Suprapubic skin (tissue), 4 donors: ENCODE measurements at regions not wholly inside any gene's neighbourhood (a gene's known extent, or its start where the extent isn't known, plus 50 kb on each side); places are given as distances from the start of the nearest gene placed in this dataset.

Experiments
- DNase-seq, 2 donors: peaks; one replicate each; pipeline ENCODE4 v3.0.0-alpha.2; 2019; ENCODE audit warnings: low spot score in 2 of 2
- H3K27ac ChIP-seq: fragments of 200-600 bp; sonication (generic); one replicate; pipeline ENCODE4 v1.5.1; 2019
- H3K27me3 ChIP-seq: fragments of 200-600 bp; sonication (generic); one replicate; pipeline ENCODE4 v1.5.1; 2019
- H3K36me3 ChIP-seq: fragments of 200-600 bp; sonication (generic); one replicate; pipeline ENCODE4 v1.5.1; 2019
- H3K4me1 ChIP-seq: fragments of 200-600 bp; sonication (generic); one replicate; pipeline ENCODE4 v1.5.1; 2019
- H3K4me3 ChIP-seq: fragments of 200-600 bp; sonication (generic); one replicate; pipeline ENCODE4 v1.5.1; 2019; ENCODE audit warnings: mild to moderate bottlenecking
- H3K9me3 ChIP-seq: fragments of 200-600 bp; sonication (generic); one replicate; pipeline ENCODE4 v1.5.1; 2019
- EP300 ChIP-seq: sonication (generic); formaldehyde crosslinking; IDR thresholded peaks from one replicate; pipeline ENCODE4 v1.6.1; 2017; ENCODE audit warnings: antibody characterized with exemption
- POLR2A ChIP-seq, 2 donors: fragments of 450-650 bp; IDR thresholded peaks; one replicate each; pipeline ENCODE4 v1.6.1; 2017; ENCODE audit warnings: antibody characterized with exemption in 2 of 2, mild to moderate bottlenecking in 2 of 2, moderate library complexity in 2 of 2
- POLR2AphosphoS5 ChIP-seq, 3 donors: sonication (generic); formaldehyde crosslinking; IDR thresholded peaks; one replicate each; pipeline ENCODE4 v1.6.1; 2017; ENCODE audit warnings: antibody characterized with exemption in 3 of 3
- WGBS: methylation state at CpG from one replicate; pipeline ENCODE4 v1.1.5; 2018; 5-methylcytosine and 5-hydroxymethylcytosine counted together
- TF ChIP-seq, protein P1 (sequence below), 2 donors: fragments of 200-600 bp in 1 of 2; fragments of 450-650 bp in 1 of 2; sonication (generic) in 1 of 2; IDR thresholded peaks; one replicate each; pipeline ENCODE4 v1.5.1; 2016 to 2019; ENCODE audit warnings: antibody characterized with exemption in 2 of 2, mild to moderate bottlenecking in 1 of 2, moderate library complexity in 1 of 2

DNA sequence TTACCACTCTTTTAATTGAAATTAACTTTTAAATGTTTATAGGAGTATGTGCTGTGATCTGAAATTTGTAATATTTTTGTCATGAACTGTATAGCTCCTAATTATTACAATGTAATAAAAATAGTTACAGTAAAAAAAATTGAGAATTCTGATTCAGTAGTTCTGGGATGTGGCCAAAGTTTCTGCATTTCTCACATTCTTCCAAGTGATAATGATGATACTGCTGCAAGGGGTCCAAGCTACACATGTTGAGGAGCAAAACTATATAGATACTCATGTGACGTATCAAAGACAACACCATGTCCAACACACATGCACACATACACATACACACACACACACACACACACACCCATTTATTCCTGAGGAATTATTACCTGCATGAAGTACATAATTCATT, 71.0 kb upstream of the FAM83B start:
- no peaks in the 10 kb centered on the region for H3K9me3 ChIP-seq
- TF ChIP-seq POLR2AphosphoS5 (IDR thresholded peaks at IDR 0.05) (no peak), EP300 (no peak), POLR2A (IDR thresholded peaks at IDR 0.05) (no peak)
- TF ChIP-seq, protein P1, sequence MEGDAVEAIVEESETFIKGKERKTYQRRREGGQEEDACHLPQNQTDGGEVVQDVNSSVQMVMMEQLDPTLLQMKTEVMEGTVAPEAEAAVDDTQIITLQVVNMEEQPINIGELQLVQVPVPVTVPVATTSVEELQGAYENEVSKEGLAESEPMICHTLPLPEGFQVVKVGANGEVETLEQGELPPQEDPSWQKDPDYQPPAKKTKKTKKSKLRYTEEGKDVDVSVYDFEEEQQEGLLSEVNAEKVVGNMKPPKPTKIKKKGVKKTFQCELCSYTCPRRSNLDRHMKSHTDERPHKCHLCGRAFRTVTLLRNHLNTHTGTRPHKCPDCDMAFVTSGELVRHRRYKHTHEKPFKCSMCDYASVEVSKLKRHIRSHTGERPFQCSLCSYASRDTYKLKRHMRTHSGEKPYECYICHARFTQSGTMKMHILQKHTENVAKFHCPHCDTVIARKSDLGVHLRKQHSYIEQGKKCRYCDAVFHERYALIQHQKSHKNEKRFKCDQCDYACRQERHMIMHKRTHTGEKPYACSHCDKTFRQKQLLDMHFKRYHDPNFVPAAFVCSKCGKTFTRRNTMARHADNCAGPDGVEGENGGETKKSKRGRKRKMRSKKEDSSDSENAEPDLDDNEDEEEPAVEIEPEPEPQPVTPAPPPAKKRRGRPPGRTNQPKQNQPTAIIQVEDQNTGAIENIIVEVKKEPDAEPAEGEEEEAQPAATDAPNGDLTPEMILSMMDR (IDR thresholded peaks at IDR 0.05), result no peak
- H3K27ac ChIP-seq, result no peak overlapping the region
- no peak for DNase-seq
- 86% methylated on average over 1 of the region's 1 CpG for WGBS
- H3K36me3 ChIP-seq, result no peaks in the 10 kb centered on the region
- H3K4me3 ChIP-seq, result no peak overlapping the region
- H3K4me1 ChIP-seq, result no peaks in the 10 kb centered on the region
- no peaks in the 10 kb centered on the region for H3K27me3 ChIP-seq

DNA sequence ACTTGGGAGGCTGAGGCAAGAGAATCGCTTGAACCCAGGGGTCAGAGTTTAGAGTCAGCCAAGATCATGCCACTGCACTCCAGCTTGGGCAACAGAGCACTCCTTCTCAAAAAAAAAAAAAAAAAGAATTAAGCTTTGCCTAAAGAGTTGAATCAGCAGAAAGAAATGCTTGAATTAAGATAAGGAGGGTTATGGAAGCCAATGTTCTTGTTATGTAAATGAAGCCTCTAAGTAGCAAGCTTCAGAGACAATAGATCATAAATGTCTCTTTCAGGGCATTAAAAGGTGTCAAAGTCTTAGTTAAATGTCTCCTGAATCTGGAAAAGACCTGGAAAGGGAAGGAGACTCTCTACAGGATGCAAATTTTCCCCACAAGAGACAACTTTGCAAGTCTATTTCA, 69.7 kb upstream of the FAM83B start:
- no peak overlapping the region for H3K4me3 ChIP-seq
- no peak for DNase-seq
- no peak overlapping the region for H3K27ac ChIP-seq
- no peaks in the 10 kb centered on the region for H3K4me1 ChIP-seq
- no peaks in the 10 kb centered on the region for H3K36me3 ChIP-seq
- TF ChIP-seq POLR2A (IDR thresholded peaks at IDR 0.05), result no peak
- WGBS, result 100% methylated on average over 1 of the region's 1 CpG
- no peaks in the 10 kb centered on the region for H3K27me3 ChIP-seq
- H3K9me3 ChIP-seq, result no peaks in the 10 kb centered on the region

DNA sequence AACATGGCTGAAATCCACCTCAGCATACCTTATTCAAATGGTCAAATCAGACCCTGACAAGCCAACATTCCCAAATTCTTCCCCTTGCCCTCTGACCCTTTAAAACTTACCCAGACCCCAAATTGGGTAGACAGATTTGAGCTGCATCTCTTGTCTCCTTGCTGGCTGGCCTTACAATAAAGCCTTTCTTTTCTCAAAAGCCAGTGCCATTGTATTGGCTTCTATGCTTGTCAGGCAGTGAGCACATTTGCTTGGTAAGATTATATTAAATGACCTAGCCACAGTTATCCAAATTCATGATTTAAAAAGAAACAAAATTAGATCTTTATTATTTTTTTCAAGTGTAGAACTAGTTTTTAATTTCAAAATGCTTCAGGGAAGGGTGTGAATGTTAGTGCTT, 67.8 kb upstream of the FAM83B start:
- Histone ChIP-seq H3K9me3 (no peaks in the 10 kb centered on the region), H3K27me3 (no peaks in the 10 kb centered on the region), H3K4me3 (no peak overlapping the region), H3K36me3 (no peaks in the 10 kb centered on the region), H3K4me1 (no peaks in the 10 kb centered on the region), H3K27ac (no peak overlapping the region)
- TF ChIP-seq, protein P1 (IDR thresholded peaks at IDR 0.05), result no peak
- TF ChIP-seq EP300, result no peak
- DNase-seq, result no peak

DNA sequence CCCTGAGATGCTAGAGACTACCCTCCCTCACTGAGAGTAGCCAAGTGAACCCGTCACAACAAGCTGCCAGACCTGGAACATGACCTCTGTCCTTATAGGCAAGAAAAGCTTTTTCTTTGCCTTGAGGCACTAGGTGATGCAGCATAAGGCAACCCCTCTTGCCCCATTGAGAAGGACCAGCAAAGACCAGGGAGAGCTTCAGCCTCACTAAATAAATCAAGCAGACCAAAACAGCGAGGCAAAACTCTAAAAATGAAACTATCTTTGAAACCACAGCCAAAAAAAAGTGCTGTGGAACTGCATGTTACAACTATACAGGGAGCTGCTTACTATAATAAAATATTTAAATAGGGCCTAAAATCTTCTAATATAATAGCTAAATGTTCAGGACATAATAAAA, 62.6 kb upstream of the FAM83B start:
- no peaks in the 10 kb centered on the region for H3K27me3 ChIP-seq
- no peak overlapping the region for H3K4me3 ChIP-seq
- H3K36me3 ChIP-seq, result no peaks in the 10 kb centered on the region
- no peak overlapping the region for H3K27ac ChIP-seq
- 38% methylated on average over 2 of the region's 2 CpGs for WGBS
- TF ChIP-seq POLR2AphosphoS5 (IDR thresholded peaks at IDR 0.05), result no peak
- TF ChIP-seq, protein P1 (IDR thresholded peaks at IDR 0.05), result no peak
- no peak for TF ChIP-seq POLR2A (IDR thresholded peaks at IDR 0.05)
- no peak for TF ChIP-seq EP300
- no peak for DNase-seq
- no peaks in the 10 kb centered on the region for H3K9me3 ChIP-seq
- H3K4me1 ChIP-seq, result no peaks in the 10 kb centered on the region

DNA sequence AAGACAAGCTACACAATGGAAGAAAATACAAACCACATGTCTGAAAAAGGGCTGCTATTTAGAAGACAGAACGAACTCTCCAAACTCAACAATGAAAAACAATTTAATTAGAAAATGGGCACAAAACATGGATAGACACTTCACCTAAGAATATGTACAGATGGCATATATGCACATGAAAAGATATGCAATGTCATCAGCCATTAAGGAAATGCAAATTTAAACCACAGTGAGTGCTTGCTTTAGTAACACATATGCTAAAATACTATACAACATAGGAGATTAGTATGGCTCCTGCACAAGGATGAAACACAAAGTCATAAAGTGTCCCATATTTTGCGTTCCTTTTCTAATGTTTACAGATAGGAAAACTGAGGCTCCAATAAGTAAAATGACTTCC, 60.4 kb upstream of the FAM83B start:
- Histone ChIP-seq H3K4me3 (no peak overlapping the region), H3K36me3 (no peaks in the 10 kb centered on the region), H3K27ac (no peak overlapping the region), H3K27me3 (no peaks in the 10 kb centered on the region), H3K9me3 (no peaks in the 10 kb centered on the region), H3K4me1 (no peaks in the 10 kb centered on the region)
- TF ChIP-seq POLR2A (IDR thresholded peaks at IDR 0.05), result no peak
- no peak for TF ChIP-seq EP300
- no peak for TF ChIP-seq POLR2AphosphoS5 (IDR thresholded peaks at IDR 0.05)
- TF ChIP-seq, protein P1 (IDR thresholded peaks at IDR 0.05), result no peak
- 87% methylated on average over 2 of the region's 2 CpGs for WGBS
- no peak for DNase-seq

DNA sequence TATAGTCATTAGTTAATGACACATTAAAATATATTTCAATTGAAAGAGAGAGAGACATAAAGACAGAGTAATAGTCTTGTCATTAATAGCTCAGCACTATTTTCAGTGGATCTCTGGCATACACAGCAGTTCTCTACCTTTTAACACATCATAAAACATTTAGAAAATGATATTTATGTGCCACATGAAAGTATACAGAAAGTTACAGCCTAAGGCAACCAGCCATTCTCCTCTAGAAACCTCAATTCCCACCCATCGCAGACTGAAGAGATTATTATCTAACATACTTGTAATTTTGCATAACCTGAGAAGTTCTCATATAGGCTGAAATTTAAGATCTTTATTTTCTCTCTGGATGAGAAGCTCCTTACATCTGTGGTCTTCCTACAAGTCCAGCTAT, 58.7 kb upstream of the FAM83B start:
- Histone ChIP-seq H3K9me3 (no peaks in the 10 kb centered on the region), H3K4me1 (no peaks in the 10 kb centered on the region), H3K4me3 (no peak overlapping the region), H3K27ac (no peak overlapping the region), H3K36me3 (no peaks in the 10 kb centered on the region), H3K27me3 (no peaks in the 10 kb centered on the region)
- TF ChIP-seq, protein P1 (IDR thresholded peaks at IDR 0.05), result no peak
- TF ChIP-seq POLR2A (IDR thresholded peaks at IDR 0.05) (no peak), EP300 (no peak), POLR2AphosphoS5 (IDR thresholded peaks at IDR 0.05) (no peak)
- DNase-seq, result no peak
- 42% methylated on average over 1 of the region's 1 CpG for WGBS
